Retinal pigment epithelial cell (primary cell): ENCODE measurements at regions not wholly inside any gene's neighbourhood (a gene's known extent, or its start where the extent isn't known, plus 50 kb on each side); places are given as distances from the start of the nearest gene placed in this dataset.
A peak's percentile ranks its signal among the peaks of the same experiment; 100 is the strongest.
"Not testable (repeated sequence)": the region's sequence is repeated elsewhere in the genome, so short reads cannot be mapped to it uniquely, and the experiment has no call there.

Experiments used
- DNase-seq: peaks from one replicate; pipeline ENCODE4 v3.0.0-alpha.2; 2010; ENCODE audit warnings: low read depth
- H3K4me3 ChIP-seq: 2 replicates; pipeline ENCODE4 v1.5.1; 2011; ENCODE audit warnings: mild to moderate bottlenecking, low read length, control low read depth, moderate library complexity
- TF ChIP-seq, protein P1 (sequence below): conservative IDR thresholded peaks from 2 replicates; pipeline ENCODE4 v1.5.1; 2011; ENCODE audit warnings: low read depth, low read length, control low read depth, inconsistent platforms

DNA sequence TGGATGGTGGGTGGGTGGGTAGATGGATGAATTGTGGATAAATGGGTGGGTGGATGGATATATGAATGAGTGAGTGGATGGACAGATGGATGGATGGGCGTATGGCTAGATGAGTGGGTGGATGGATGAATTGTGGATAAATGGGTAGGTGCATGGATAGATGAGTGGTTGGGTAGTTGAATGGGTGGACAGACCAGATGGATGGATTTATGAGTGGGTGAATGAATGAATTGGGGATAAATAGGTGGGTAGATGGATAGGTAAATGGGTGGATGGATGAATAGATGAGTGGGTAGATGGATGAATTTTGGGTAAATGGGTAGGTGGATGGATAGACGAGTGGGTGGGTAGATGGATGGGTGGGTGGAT is 108.7 kb downstream of the NPIPB11 start:
- H3K4me3 ChIP-seq, DNase-seq: not testable (repeated sequence)

- not testable (repeated sequence) for DNase-seq, H3K4me3 ChIP-seq
These were observed 109.2 kb downstream of the NPIPB11 start for GRCh38 chr16:29297144-29297808.

GRCh38 chr16:29296176-29296575 is 110.3 kb downstream of the NPIPB11 start:
- not testable (repeated sequence) for DNase-seq

GRCh38 chr16:29294951-29295795 is 111.3 kb downstream of the NPIPB11 start:
- not testable (repeated sequence) for H3K4me3 ChIP-seq, DNase-seq

More at GRCh38 chr16:29296176-29296575, 110.3 kb downstream of the NPIPB11 start:
- not testable (repeated sequence) for H3K4me3 ChIP-seq

GRCh38 chr16:29294400-29294933 is 112.0 kb downstream of the NPIPB11 start:
- H3K4me3 ChIP-seq, DNase-seq: not testable (repeated sequence)

DNA sequence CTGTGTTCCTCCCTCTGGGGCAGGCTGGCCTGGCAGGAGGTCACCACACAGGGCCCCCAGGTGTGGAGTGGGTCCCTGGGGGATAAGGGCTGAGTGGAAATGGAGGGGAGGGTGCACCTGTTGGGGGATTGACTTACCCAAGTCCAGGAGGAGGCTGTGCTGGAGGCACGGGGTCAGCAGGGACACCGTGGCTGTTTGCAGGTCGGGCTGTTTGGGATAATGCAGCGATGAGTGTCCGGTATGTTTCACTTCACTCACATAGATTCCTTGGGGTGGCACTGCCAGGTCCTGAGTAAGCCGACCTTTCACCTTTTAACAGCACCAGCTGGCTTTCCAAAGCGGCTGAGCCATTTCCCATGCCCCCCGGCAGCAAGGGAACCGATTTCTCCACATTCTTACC is 113.0 kb downstream of the NPIPB11 start:
- not testable (repeated sequence) for H3K4me3 ChIP-seq, DNase-seq

DNA sequence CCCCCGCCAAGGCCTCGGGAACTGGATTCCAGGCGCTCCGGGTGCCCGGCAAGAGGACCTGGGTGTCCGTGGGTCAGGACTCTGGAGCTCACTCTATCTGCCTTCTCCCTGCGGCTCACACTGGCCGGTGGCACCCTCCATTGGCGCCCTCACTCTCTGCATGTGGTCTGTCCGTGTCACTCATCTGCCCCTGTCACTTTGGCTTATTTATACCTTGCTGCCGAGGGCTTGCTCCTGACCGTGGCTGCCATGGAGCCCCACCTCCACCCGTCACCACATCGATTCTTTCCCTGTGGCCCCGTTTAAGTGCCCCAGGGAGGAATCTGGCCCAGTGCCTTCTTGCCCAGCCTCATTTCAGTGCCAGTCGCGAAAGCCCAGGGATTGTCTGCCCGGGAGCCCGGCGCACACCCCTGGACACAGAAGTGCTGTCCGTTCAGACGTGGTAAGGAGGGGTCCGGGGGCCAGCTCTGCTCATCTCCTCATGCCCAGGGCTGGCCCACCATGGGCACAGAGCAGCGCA is 113.5 kb downstream of the NPIPB11 start:
- not testable (repeated sequence) for H3K4me3 ChIP-seq, DNase-seq

- H3K4me3 ChIP-seq, DNase-seq: not testable (repeated sequence)
These were observed 114.9 kb downstream of the NPIPB11 start for GRCh38 chr16:29291329-29292271.

- TF ChIP-seq, protein P1, sequence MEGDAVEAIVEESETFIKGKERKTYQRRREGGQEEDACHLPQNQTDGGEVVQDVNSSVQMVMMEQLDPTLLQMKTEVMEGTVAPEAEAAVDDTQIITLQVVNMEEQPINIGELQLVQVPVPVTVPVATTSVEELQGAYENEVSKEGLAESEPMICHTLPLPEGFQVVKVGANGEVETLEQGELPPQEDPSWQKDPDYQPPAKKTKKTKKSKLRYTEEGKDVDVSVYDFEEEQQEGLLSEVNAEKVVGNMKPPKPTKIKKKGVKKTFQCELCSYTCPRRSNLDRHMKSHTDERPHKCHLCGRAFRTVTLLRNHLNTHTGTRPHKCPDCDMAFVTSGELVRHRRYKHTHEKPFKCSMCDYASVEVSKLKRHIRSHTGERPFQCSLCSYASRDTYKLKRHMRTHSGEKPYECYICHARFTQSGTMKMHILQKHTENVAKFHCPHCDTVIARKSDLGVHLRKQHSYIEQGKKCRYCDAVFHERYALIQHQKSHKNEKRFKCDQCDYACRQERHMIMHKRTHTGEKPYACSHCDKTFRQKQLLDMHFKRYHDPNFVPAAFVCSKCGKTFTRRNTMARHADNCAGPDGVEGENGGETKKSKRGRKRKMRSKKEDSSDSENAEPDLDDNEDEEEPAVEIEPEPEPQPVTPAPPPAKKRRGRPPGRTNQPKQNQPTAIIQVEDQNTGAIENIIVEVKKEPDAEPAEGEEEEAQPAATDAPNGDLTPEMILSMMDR = no peak
- peak overlapping the region; percentile 7 for H3K4me3 ChIP-seq
- DNase-seq = peak; percentile 84
These were observed 115.8 kb downstream of the NPIPB11 start for GRCh38 chr16:29290631-29291247.

- H3K4me3 ChIP-seq, DNase-seq: not testable (repeated sequence)
These were observed 116.8 kb downstream of the NPIPB11 start for GRCh38 chr16:29289516-29290239.

- DNase-seq, H3K4me3 ChIP-seq: not testable (repeated sequence)
These were observed 117.6 kb downstream of the NPIPB11 start for GRCh38 chr16:29288711-29289474.

- not testable (repeated sequence) for DNase-seq, H3K4me3 ChIP-seq
These were observed 118.5 kb downstream of the NPIPB11 start for GRCh38 chr16:29287871-29288535.

- H3K4me3 ChIP-seq, DNase-seq: not testable (repeated sequence)
These were observed 119.3 kb downstream of the NPIPB11 start for GRCh38 chr16:29287246-29287645.

GRCh38 chr16:29286796-29287195 is 119.7 kb downstream of the NPIPB11 start:
- not testable (repeated sequence) for H3K4me3 ChIP-seq, DNase-seq

DNA sequence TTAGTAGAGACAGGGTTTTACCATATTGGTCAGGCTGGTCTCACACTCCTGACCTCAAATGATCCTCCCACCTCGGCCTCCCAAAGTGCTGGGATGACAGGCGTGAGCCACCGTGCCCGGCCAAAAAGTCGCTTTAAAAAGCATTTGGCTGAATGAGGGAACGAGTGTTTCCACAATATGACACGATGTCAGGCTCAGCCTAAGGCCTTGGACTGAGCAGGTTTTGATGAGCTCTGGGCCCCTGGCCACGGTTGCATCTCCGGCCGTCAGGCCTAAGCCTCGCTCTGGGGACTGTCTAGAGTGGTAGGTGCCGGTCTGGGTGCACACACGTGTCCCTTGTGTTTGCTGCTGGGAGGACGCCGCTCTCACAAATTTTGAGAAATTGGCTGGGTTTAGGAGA is 120.3 kb downstream of the NPIPB11 start:
- DNase-seq, H3K4me3 ChIP-seq: not testable (repeated sequence)
